Choroid plexus epithelial cell (primary cell): ENCODE measurements at regions not wholly inside any gene's neighbourhood (a gene's known extent, or its start where the extent isn't known, plus 50 kb on each side); places are given as distances from the start of the nearest gene placed in this dataset.

Experiments
- DNase-seq: peaks from one replicate; pipeline ENCODE4 v3.0.0-alpha.2; 2010; ENCODE audit warnings: low read depth
- H3K4me3 ChIP-seq: 2 replicates; pipeline ENCODE4 v1.5.1; 2011; ENCODE audit warnings: low read depth, mild to moderate bottlenecking, control low read depth, low read length, moderate library complexity
- TF ChIP-seq, protein P1 (sequence below): conservative IDR thresholded peaks from 2 replicates; pipeline ENCODE4 v1.5.1; 2011; ENCODE audit warnings: low read depth, mild to moderate bottlenecking, control low read depth, inconsistent platforms, low read length, moderate library complexity

DNA sequence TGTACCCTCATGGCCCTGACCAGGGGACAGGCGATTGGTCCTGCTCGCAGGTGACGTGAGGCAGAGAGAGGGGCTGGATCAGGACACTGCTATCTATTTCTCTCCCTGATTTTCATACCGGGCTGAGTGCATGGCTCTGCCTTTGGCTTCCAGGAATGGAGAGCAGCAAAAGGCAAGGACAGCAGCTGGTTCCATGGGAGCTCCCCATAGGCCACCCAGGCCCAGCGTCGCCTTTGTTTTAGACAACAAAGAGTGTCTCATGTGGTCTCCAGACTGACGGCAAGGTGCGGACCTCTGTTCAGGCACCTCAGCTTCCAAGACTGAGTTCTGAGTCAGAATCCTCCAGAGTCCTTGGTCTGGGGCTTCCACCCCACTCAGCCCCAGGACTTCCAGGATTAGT is 123.1 kb downstream of the VEGFA start:
- TF ChIP-seq, protein P1, sequence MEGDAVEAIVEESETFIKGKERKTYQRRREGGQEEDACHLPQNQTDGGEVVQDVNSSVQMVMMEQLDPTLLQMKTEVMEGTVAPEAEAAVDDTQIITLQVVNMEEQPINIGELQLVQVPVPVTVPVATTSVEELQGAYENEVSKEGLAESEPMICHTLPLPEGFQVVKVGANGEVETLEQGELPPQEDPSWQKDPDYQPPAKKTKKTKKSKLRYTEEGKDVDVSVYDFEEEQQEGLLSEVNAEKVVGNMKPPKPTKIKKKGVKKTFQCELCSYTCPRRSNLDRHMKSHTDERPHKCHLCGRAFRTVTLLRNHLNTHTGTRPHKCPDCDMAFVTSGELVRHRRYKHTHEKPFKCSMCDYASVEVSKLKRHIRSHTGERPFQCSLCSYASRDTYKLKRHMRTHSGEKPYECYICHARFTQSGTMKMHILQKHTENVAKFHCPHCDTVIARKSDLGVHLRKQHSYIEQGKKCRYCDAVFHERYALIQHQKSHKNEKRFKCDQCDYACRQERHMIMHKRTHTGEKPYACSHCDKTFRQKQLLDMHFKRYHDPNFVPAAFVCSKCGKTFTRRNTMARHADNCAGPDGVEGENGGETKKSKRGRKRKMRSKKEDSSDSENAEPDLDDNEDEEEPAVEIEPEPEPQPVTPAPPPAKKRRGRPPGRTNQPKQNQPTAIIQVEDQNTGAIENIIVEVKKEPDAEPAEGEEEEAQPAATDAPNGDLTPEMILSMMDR: no peak
- DNase-seq: no peak
- H3K4me3 ChIP-seq: no peak overlapping the region

DNA sequence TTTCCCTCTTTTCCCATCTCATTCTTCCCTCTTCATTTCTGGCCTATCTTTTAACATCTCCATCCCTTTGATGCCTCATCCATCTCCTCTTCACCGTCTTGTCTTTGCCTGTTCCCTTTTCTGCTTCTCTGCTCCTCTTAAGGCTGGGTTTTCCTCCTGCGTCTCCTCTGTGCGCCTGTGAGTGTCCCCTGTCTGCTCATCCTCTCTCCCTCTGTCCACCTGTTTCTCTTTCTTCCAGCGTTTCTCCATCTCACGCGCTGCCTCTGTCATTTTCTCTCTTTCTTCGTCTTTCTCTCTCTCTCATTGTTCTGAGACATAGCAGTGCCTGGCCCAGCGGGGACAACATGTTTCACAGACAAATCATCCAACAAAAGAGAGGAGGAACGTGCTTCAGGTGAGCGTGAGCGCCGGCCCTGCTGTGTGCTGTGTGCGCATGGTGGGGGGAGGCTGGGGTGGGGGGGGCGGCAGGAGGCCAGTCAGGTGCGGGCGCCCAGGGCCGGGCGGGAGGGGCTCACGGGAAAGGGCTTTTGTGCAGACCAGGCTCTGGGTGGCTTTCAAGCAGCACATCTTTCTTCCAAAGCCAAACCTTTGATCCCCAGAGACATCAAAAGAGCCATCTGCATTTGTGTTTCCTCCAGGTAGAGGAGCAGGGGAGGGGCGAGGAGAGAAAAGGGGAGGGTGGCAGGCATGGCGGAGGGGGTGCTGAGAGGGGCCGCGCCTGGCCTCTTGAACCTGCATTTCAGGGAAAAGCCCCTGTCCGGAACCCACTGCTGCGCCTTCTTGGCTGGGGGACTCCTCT is 121.3 kb downstream of the VEGFA start:
- DNase-seq: no peak
- TF ChIP-seq, protein P1: no peak
- no peak overlapping the region for H3K4me3 ChIP-seq

DNA sequence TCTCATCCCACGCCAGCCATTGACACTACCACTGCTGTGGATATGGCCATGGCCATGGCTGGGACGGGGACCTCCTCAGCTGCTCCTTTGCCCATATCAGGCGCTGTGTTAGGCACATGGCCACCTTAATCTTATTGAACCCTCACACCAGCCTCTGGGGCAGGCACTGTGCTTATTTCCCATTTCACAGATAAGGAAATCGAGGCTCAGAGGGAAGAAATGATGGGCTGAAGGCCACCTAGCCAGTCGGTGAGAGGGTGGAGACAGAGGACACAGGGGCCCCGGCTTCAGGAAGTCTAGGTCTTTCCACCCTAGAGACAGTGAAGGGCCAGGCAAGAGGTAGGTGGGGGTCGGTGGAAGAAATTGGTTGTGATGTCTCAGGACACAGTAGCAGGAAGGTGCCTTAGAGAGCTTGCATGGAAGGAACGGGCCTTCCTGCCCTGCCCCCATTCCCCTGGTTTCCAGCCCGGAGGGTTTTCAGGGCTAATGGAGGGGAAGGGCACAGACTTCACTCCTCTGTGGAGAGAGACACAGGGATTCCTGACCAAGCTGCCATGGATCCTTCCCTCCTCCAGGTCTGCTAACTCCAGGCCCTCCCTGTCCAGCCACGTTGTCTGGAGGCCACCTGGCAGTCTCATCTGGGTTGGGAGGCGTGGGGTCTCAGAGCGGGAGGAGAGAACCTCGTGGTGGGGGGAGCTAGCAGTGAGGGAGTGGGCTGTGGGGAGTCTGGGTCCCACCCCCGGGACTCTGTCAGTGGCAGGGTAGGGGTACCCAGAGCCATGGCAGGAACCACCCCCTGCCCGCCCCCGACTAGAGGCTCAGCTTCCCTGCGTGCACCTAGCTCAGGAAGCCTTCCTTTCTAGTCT is 120.4 kb downstream of the VEGFA start:
- no peak for DNase-seq
- no peak overlapping the region for H3K4me3 ChIP-seq
- TF ChIP-seq, protein P1: no peak

DNA sequence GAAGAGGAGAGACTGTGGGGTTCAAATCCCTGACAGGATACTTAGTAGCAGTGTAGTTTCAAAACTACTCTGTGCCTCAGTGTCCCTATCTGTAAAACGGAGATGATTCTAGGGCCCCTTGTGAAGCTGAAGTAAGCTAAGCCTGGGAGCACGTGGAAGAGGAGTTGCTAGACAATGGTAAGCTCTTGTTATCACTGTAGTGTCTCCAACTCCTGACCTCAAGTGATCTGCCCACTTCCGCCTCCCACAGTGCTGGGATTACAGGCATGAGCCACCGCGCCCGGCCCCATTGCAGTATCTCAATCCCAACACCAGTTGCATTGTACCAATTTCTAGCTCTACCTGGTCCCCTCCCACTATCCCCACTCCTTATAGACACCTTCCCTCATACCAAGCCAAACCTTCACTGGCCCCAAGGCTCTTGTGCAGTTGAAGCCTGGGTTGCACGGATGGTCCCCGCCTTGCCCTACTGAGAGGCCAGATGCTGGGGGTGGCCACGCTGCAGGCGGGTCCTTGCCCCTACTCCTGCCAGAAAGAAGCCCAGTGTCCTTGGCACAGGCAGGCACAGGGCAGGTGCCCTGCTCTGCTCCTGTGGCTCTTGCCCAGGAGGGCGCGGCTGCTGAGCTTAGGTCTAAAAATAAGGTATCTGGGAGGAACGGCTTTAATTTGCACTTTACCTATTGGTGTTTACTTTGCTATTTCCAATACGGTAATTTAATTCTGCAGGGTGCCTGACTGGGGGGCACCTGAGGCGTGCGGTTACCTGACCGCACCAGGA is 118.1 kb downstream of the VEGFA start:
- TF ChIP-seq, protein P1: no peak

DNA sequence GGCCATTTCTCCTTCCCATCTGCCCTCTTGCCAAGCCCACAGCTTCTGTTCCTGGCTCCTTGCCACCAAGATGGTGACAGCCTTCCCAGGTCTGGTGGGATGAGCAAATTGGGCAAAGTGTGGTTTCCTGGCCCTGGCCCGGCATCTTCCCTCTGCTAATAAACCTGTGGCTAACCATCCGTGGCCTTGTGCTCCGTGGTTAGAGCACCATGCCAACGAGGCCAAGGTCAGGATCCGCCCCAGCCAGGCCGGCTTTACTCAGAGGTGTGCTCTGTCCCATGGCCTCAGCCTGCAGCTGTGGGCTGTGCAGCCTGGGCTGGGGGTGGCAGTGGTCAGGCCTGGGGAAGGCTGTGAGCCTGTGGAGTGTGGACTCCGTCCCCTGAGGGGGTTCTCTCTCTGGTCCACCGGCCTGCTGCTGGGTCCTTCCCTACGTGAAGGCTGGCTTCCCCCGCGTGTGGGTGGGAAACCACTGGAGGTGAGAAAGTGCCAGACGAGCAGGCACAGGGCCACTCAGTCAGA is 117.4 kb downstream of the VEGFA start:
- no peak overlapping the region for H3K4me3 ChIP-seq
- DNase-seq: peak; percentile 22
- TF ChIP-seq, protein P1: no peak

More for the DNA sequence above, 118.1 kb downstream of the VEGFA start:
- no peak for DNase-seq
- no peak overlapping the region for H3K4me3 ChIP-seq

DNA sequence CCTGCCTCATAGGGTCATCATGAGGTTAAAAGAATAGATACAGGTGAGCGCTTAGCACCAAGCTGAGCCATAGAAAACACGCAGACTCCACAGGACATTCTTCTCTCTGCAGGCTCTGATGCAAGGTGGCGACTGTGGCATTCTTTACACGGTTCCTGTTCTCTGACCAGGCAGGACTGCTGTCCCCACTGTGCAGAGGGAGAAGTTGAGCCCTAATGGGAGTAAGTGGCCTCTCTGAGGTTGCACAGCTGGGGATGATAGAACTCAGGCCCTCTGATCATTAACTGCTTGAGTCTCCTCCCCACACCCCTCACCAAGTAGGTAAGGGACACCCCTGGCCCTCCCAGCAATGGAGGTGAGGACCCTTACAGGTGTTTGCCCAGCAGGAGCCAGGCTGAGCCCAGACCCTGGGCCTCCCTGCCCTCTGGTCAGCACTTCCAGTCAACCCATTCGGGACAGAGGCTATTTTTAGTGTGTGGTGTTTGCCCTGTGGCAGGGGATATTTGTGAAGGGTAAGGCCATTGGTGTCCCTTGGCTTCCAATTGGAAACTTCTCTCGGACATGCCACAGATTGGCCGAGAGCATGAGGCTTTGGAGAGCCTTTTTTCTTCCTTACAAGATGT is 116.8 kb downstream of the VEGFA start:
- no peak for DNase-seq
- H3K4me3 ChIP-seq: no peak overlapping the region
- TF ChIP-seq, protein P1: no peak
